Endothelial cell of umbilical vein (primary cell): ENCODE measurements at regions not wholly inside any gene's neighbourhood (a gene's known extent, or its start where the extent isn't known, plus 50 kb on each side); places are given as distances from the start of the nearest gene placed in this dataset.

Experiments
- BruUV-seq: library from RNA; stranded (reverse); fragments of 400-500 nt; replicated peaks from 2 replicates; lab custom pipeline; 2021; lab: Mats Ljungman, UMichigan
- CTCF ChIA-PET: fragments of 300-600, 350-600 bp; sonication (Branson Sonifier 250); formaldehyde crosslinking; loops from one replicate; lab custom pipeline; 2021; ENCODE audit warnings: antibody characterized with exemption, inconsistent platforms; lab: Charles Lee
- POLR2A ChIA-PET: fragments of 300-600, 350-600 bp; sonication (Branson Sonifier 250); formaldehyde crosslinking; loops from one replicate; lab custom pipeline; 2021; ENCODE audit warnings: antibody characterized with exemption, inconsistent platforms; lab: Charles Lee
- DNase-seq: peaks from one replicate; pipeline ENCODE4 v3.0.0-alpha.2; 2011; ENCODE audit warnings: low read depth, low spot score
- FAIRE-seq: peaks from 2 replicates; lab custom pipeline; 2011; peaks lifted over from hg19 to GRCh38; lab: Jason Lieb, UNC
- H2AFZ ChIP-seq: 2 replicates; pipeline ENCODE4 v1.6.0; 2012; ENCODE audit warnings: low read depth, low read length, control low read depth, inconsistent platforms
- H3K27ac ChIP-seq: 2 replicates; pipeline ENCODE4 v1.5.1; 2011; ENCODE audit warnings: low read depth, mild to moderate bottlenecking, control low read depth, low read length, moderate library complexity; ENCODE audit not compliant: insufficient read depth
- H3K27me3 ChIP-seq, 2 experiments: 2 replicates each; pipeline versions ENCODE4 v1.6.0 to v1.6.1; 2011; ENCODE audit warnings: low read length in 2 of 2, mixed read lengths in 1 of 2; ENCODE audit not compliant: control insufficient read depth in 2 of 2, insufficient read depth in 2 of 2
- H3K36me3 ChIP-seq, 2 experiments: 2 replicates in 1 of 2; 3 replicates in 1 of 2; pipeline ENCODE4 v1.5.1; 2011; ENCODE audit warnings: low read length in 2 of 2, mild to moderate bottlenecking in 1 of 2, moderate library complexity in 1 of 2; ENCODE audit not compliant: control insufficient read depth in 2 of 2, insufficient read depth in 2 of 2; ENCODE audit errors: extremely low read depth in 1 of 2
- H3K4me1 ChIP-seq: 3 replicates; pipeline ENCODE4 v1.5.1; 2011; ENCODE audit warnings: mild to moderate bottlenecking, low read length; ENCODE audit not compliant: control insufficient read depth, insufficient read depth; ENCODE audit errors: extremely low read depth
- H3K4me2 ChIP-seq: 2 replicates; pipeline ENCODE4 v1.6.1; 2011; ENCODE audit warnings: low read length, control low read depth, mixed read lengths; ENCODE audit not compliant: insufficient read depth
- H3K4me3 ChIP-seq, 3 experiments: fragments of 200-600 bp in 1 of 3; sonication (generic), shearing (Covaris generic) in 1 of 3; replicated peaks in 1 of 3; 2 replicates each; pipeline ENCODE4 v1.5.1; 2011 to 2016; ENCODE audit warnings: control low read depth in 3 of 3, low read length in 3 of 3, mild to moderate bottlenecking in 2 of 3, inconsistent platforms in 1 of 3, low read depth in 1 of 3, moderate library complexity in 1 of 3; ENCODE audit not compliant: insufficient read depth in 1 of 3
- H3K79me2 ChIP-seq: 2 replicates; pipeline ENCODE4 v1.6.0; 2012; ENCODE audit warnings: low read length, inconsistent platforms; ENCODE audit not compliant: control insufficient read depth, insufficient read depth
- H3K9ac ChIP-seq: replicated peaks from 2 replicates; pipeline ENCODE3; 2011; ENCODE audit warnings: low read length, control low read depth; ENCODE audit not compliant: insufficient read depth; ENCODE audit errors: extremely low read depth
- H3K9me1 ChIP-seq: replicated peaks from 3 replicates; pipeline ENCODE4 v1.6.0; 2011; ENCODE audit warnings: mild to moderate bottlenecking, low read length; ENCODE audit not compliant: control insufficient read depth, insufficient read depth; ENCODE audit errors: extremely low read depth
- H3K9me3 ChIP-seq: replicated peaks from 2 replicates; pipeline ENCODE4 v1.5.1; 2012; ENCODE audit warnings: low read length, inconsistent platforms; ENCODE audit not compliant: control insufficient read depth, insufficient read depth
- H4K20me1 ChIP-seq: replicated peaks from 2 replicates; pipeline ENCODE3; 2011; ENCODE audit warnings: mild to moderate bottlenecking, low read length; ENCODE audit not compliant: control insufficient read depth, insufficient read depth; ENCODE audit errors: extremely low read depth
- FOS ChIP-seq: IDR thresholded peaks from 2 replicates; pipeline ENCODE4 v1.6.1; 2011; ENCODE audit warnings: mild to moderate bottlenecking, low read length, moderate library complexity, borderline replicate concordance; ENCODE audit not compliant: insufficient read depth
- GATA2 ChIP-seq: IDR thresholded peaks from 2 replicates; pipeline ENCODE4 v1.7.0; 2011; ENCODE audit warnings: low read depth, mild to moderate bottlenecking, moderate library complexity, mixed read lengths, low read length; ENCODE audit not compliant: insufficient read length, insufficient read depth
- JUN ChIP-seq: IDR thresholded peaks from 2 replicates; pipeline ENCODE4 v1.6.1; 2011; ENCODE audit warnings: borderline replicate concordance, low read depth; ENCODE audit not compliant: insufficient read length, insufficient read depth
- POLR2AphosphoS5 ChIP-seq: IDR thresholded peaks from 2 replicates; pipeline ENCODE4 v1.6.1; 2012; ENCODE audit warnings: low read depth, mild to moderate bottlenecking, control low read depth, low read length, moderate library complexity; ENCODE audit not compliant: insufficient read depth
- dilution Hi-C: fragments of 300-500 bp; cut with MboI; formaldehyde crosslinking; loops from one replicate; pipeline ENCODE4 v1.15.0; 2019; ENCODE audit warnings: low sequenced_read_pairs; ENCODE audit not compliant: extremely low pct_ligation_motif_present
- intact Hi-C: fragments of 100-400 bp; cut with micrococcal nuclease; formaldehyde crosslinking; loops from one replicate; pipeline ENCODE4 v1.10.0; 2022
- TF ChIP-seq, protein P1 (sequence below): IDR thresholded peaks from 2 replicates; pipeline ENCODE4 v1.6.1; 2011; ENCODE audit not compliant: insufficient read depth, insufficient read length

DNA sequence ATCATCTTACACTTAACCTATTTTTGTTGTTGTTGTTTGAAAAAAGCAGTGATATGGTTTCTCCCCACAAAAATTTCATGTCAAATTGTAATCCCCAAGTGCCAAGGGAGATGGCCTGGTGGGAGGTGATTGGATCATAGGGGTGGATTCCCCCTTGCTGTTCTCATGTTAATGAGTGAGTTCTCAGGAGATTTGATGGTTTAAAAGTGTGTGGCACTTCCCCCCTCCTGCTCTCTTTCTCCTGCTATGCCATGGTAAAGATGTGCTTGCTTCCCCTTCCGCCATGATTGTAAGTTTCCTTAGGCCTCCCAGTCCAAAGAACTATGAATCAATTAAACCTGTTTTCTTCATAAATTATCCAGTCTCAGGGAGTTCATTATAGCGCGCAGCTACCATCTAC is 1362.7 kb upstream of the FAM98A start:
- ChIA-PET CTCF (no interaction called here), POLR2A (no interaction called here)
- H3K4me2 ChIP-seq, result no peak overlapping the region
- H3K9me1 ChIP-seq, result no peaks in the 10 kb centered on the region
- dilution Hi-C loops, result no loop called here
- H3K9me3 ChIP-seq, result peaks cover 3% of the 10 kb centered on the region
- no TSS peak for BruUV-seq
- H4K20me1 ChIP-seq, result no peaks in the 10 kb centered on the region
- DNase-seq (no peak), FAIRE-seq (no peak)
- TF ChIP-seq GATA2 (no peak), POLR2AphosphoS5 (no peak), JUN (no peak), FOS (no peak)
- H3K27me3 ChIP-seq, result no peaks in the 10 kb centered on the region
- H3K4me3 ChIP-seq, result no peak overlapping the region
- H2AFZ ChIP-seq, result no peak overlapping the region
- H3K27ac ChIP-seq, result no peak overlapping the region
- H3K36me3 ChIP-seq, result no peaks in the 10 kb centered on the region
- H3K4me1 ChIP-seq, result no peaks in the 10 kb centered on the region
- no peak overlapping the region for H3K9ac ChIP-seq
- H3K79me2 ChIP-seq, result no peaks in the 10 kb centered on the region
- intact Hi-C loops, result no loop called here

DNA sequence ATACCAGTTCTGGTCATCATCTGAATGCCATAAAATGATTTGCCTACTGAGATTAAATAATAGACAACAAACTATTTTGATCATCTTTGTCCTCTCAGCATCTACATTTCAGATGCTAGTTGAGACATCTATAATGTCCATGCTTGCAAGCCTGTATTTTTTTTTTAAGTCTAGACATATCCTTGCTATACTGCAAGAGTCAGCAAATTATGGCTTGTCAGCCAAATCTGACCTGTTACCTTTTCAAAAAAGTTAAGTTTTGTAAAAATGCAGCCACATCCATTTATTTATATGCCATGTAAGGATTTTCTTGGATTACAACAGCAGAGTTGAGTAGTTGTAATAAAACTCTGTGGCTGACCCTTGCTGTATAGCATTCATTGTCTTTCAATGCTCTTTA is 1355.7 kb upstream of the FAM98A start:
- BruUV-seq, result no TSS peak
- CTCF ChIA-PET, result no interaction called here
- no peak for DNase-seq

More for the DNA sequence above, 1355.7 kb upstream of the FAM98A start:
- H3K9me3 ChIP-seq, result no peaks in the 10 kb centered on the region
- H3K4me3 ChIP-seq, result no peak overlapping the region
- no peaks in the 10 kb centered on the region for H3K9me1 ChIP-seq
- TF ChIP-seq, protein P1, sequence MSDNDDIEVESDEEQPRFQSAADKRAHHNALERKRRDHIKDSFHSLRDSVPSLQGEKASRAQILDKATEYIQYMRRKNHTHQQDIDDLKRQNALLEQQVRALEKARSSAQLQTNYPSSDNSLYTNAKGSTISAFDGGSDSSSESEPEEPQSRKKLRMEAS, result no peak
- no peak for TF ChIP-seq FOS
- no peaks in the 10 kb centered on the region for H3K4me1 ChIP-seq
- H4K20me1 ChIP-seq, result no peaks in the 10 kb centered on the region
- dilution Hi-C loops (no loop called here), intact Hi-C loops (no loop called here)
- H3K27me3 ChIP-seq, result no peaks in the 10 kb centered on the region
- H3K36me3 ChIP-seq, result no peaks in the 10 kb centered on the region
- H3K9ac ChIP-seq, result no peak overlapping the region
- no peak for FAIRE-seq
- H2AFZ ChIP-seq, result no peak overlapping the region
- POLR2A ChIA-PET, result no interaction called here
- H3K79me2 ChIP-seq, result no peaks in the 10 kb centered on the region
- no peak overlapping the region for H3K27ac ChIP-seq
- no peak overlapping the region for H3K4me2 ChIP-seq
